Effector CD4-positive, alpha-beta T cell (primary cell): ENCODE measurements at regions not wholly inside any gene's neighbourhood (a gene's known extent, or its start where the extent isn't known, plus 50 kb on each side); places are given as distances from the start of the nearest gene placed in this dataset.
"Not testable (repeated sequence)": the region's sequence is repeated elsewhere in the genome, so short reads cannot be mapped to it uniquely, and the experiment has no call there.

Experiments
- DNase-seq: peaks from one replicate; pipeline ENCODE4 v3.0.0-alpha.2; 2020

DNA sequence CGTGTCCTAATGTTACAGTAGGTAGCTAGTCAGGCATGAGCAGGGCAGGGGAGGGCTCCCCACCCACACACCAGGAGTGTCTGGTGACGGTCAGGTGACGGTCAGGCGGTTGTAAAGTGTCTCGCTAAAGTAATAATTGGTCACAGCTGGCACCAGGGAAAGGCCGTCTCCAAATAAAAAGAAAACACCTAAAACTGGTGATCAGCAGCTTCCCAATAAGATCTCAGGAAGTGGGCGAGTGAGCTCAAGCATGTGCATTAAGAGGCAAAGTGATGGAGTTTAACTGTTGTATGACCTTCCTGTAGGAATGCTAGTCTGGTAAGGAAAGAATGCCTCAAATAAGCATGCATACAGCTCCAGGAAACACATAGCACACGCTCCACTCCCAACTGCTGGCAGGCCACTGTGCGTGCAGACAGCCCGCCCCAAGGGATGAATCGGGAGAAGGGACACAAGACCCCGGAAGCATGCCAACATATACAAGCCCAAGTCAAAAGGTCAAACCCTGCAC lies 177.1 kb downstream of the RNF144A start:
- no peak for DNase-seq

DNA sequence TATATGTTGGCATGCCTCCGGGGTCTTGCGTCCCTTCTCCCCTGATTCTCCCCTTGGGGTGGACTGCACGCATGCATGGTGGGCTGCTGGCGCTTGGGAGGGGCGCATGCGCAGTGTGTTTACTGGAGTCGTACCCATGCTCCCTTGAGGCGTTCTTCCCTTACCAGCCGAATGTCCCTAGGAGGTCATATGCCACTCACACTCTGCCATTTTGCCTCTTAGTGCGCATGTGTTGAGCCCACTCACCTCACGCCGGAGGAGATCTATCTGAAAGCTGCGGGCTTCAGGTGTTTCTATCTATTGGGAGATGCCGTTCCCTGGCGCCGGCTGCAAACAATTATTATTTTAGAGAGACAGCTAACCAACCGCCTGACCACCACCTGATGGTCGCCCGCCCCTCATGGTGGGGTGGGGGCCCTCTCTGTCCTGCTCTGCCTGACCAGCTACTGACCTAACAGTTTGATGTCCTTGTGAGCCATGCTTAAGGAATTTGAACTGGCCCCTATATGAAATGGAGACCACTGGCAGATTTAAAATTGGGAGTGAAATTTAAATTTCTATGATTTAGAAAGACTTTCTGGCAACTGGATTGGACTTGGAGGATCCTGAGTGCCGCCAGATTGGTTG lies 179.6 kb downstream of the RNF144A start:
- DNase-seq, result no peak

DNA sequence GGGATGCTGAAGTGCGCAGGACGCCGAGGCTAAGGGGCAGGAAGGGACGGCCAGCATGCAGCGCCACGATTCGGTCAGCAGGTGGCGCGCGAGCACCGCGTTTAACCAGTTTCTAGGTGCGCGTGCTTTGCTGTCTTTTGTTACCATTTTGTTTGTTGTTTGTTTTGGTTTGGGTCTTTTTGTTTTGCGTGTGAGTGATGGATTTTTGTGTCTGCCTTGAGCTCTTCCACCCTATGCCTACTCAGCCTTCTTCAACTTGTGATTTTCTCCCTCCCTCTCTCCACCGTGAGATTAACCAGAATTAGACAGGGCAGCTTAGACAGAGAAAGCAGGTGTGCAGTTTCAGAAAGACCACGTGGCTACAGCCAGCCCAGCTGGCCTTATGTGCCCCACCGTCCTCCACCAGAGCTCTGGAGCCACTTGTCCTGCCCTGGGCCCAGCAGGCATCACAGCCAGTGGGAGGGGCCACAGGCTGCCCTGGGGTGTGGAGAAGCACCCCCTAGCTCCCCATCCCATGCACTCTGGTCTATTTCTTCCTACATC lies 180.2 kb downstream of the RNF144A start:
- peak; percentile 62 for DNase-seq

- DNase-seq, result no peak
These were observed 181.6 kb downstream of the RNF144A start for GRCh38 chr2:7098816-7099215.

DNA sequence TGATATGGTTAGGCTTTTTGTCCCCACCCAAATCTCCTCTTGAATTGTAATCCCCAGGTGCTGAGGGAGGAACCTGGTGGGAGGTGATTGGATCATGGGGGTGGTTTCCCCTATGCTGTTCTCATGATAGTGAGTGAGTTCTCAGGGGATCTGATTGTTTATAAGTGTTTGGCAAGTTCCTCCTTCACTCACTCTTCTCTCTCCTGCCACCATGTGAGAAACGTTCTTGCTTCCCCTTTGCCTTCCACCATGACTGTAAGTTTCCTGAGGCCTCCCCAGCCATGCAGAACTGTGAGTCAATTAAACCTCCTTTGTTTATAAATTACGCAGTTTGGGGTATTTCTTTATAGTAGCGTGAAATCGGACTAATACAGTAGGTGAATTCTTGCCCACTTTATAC lies 182.5 kb downstream of the RNF144A start:
- DNase-seq, result not testable (repeated sequence)

DNA sequence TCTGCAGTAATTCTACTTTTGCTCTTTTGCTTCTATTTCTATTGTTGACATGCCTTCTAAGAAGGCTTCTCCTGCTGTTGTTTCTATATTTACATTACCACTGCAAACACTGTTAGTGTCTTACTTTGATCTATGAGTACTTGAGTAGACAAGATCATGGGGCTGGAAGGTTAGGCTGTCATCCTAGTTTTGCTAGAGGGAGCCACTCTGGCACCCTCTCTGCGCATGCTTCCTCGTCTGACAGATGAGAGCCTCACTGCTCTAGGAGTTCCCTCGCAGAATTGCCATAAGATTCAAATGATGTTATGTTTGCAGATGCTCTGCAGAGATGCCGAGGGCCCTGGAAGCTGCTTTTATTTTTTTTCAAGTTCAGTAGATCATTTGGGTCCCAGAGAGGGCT lies 185.6 kb downstream of the RNF144A start:
- no peak for DNase-seq

DNA sequence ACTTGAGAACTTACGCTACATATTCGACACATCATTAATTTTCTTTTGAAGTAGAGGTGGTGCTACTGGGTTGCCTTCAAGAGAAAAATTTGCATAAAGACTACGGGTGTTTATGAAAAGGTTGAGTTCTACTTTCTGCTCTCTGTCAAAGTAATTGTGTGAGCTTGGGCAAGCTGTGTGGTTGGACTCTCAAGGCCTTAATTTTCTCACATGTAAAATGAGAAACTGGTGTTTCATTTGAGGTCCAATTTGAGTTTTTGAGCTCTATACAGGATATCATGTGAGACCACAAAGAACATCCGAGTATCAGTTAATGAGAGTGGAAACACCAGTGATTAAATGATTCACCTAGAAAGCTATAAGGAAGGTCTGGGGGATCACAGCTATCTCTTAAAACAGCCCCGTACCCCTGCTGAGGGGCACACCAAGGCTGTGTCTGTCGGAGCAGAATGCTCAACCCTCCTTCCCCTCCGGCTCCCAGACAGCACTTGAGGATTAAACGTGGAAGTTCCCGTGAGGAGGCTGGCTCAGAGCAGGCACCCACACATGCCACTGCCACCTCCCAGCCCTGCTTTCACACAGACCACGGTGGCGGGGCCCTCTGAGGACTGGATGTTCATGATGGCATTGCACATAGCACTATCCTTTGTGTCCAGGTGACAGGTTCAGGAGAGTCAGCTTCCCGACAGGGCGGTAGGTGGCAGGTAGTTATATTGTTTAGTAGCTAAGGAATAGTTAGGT lies 191.8 kb downstream of the RNF144A start:
- no peak for DNase-seq

DNA sequence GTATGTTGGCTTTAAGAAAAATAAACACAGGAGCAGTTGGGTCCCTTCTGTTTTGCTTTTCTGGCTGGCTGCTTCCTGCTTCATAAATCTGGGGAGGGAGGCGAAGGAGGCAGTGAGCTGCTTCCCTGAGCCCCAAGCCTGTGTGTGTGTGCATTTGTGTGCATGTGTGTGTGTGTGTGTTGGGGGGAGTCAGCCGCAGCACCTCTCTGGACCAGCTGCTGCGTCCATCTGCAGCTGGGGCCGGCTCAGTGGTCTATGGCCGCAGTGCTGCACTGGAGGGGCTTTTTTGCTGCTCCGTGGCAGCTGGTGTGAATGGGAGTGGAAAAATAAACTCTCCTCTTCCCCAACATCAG lies 192.3 kb downstream of the RNF144A start:
- DNase-seq, result no peak

DNA sequence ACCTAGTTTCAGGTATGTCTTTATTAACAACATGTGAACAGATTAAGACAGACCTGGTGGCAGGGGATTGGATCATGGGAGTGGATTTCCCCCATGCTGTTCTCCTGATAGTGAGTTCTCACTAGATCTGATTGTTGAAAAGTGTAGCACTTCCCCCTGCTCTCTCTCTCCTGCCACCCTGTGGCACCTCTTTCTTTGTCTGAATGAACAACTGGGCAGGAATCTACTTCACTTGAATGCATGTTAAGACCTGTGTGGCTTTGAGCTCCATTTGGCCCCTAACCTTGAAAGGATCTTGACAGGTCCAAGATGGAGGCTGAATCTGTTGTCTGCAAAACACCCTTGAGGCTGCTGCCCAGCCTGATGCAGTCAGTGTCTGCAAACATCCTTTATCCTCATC lies 194.4 kb downstream of the RNF144A start:
- DNase-seq, result no peak

DNA sequence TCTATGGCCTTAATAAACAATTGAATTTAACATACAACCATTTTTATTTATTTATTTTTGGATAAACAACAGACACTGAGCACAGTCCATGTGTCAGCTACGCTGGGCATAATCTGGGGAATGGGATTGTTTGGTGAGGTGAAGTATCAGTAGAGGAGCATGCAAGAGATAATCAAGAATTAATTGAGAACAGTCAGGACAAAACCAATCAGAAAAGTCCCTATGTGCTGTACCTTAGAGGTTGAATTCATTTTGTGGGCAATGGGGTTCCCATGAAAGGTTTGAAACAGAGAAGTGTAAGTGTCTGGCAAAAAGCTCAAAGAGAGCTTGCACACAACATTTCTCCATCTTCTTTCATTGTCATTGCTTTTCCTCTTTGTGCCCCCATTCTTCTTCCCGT lies 198.2 kb downstream of the RNF144A start:
- no peak for DNase-seq

- no peak for DNase-seq
These were observed 198.7 kb downstream of the RNF144A start for GRCh38 chr2:7115906-7116305.

GRCh38 chr2:7116511-7116910 lies 199.3 kb downstream of the RNF144A start:
- no peak for DNase-seq

DNA sequence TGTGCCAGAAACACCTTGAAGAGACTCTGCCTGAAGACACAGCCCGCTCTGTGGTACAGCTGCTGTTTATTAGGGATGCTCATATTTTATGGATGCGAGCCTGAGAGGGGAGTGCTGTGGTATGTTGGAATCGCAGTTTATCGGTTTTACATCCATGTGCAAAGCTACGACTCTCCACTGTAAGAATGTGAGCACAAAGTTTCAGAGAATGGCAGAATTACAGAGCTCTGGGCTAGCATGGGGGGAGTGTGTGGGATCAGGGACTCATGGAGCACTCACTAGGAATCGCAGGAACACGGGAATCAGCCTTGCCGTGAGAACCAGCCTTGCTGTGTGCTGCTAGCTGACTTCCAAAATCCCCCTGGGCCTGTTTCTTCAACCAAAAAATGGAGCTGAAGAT lies 199.9 kb downstream of the RNF144A start:
- no peak for DNase-seq

DNA sequence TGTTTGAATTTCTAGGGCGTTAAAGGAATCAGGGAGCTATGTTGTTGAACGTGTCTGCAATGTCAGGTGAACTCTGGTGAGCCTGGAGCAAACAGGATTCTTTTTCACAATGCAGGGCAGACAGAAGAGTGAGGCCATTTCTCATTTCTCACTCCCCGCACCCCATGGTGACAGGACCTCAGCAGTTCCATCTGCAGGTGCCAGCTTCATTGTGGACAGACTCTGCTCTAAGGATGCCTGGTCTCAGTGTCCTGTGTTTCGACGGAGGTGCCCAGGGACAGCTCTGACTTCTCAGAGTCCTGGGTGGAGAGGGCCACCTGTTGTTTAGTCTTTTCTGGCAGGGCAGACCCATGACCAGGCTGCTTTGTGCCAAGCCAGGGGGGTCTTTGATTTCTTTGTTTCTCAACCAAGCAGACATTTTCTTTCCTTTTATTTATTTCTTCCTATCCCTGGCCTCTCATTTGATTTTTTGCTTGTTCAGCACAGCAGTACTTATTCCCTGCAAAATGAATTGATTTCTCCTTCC lies 201.5 kb downstream of the RNF144A start:
- DNase-seq, result no peak

DNA sequence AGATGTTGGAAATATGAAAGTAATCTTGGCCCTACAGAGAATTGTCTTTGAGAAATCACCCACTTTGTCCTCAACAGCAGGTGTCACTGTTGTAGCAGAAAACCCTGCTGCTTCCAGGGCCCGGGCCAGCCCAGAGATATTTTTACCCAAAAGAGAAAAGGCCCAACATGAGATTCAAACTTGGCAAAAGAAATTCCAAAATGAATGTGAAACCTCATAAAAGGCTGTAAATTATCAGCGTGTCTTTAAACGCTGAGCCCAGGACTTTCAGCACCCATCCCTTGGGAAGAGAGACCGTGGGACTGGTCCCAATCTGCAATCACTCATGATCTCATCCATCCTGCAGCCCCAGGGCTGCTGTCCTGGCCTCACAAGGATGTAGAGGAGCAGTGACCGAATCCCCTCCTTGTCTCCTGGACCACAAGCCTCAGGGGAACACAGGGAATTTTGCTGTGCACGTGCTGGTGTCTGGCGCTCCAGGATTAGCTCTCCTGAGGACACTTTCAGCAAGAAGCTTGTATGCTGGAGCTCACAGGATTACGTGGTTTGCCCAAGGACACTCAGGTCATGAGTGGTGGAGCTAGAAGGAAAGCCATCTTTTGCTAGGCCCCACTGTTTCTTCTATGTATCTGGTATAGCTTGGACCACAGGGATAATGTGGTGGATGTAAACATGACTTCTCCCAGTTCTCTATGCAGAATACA lies 202.1 kb downstream of the RNF144A start:
- DNase-seq, result no peak

- DNase-seq, result no peak
These were observed 204.6 kb downstream of the RNF144A start for GRCh38 chr2:7121851-7122250.

DNA sequence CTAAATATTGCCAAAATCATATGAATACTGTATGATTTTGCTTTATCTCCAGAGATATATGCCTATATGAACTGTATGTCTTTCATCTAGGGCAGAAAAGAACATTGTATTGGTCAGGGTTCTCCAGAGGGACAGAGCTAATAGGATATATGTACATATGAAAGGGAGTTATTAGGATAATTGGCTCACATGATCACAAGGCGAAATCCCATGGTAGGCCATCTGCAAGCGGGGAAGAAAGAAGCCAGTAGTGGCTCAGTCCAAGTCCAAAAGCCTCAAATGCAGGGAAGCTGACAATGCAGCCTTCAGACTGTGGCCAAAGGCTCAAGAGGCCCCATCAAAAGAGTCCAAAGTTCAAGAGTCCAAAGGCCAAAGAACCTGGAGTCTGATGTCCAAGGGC lies 209.9 kb downstream of the RNF144A start:
- DNase-seq, result no peak

GRCh38 chr2:7127687-7128086 lies 210.5 kb downstream of the RNF144A start:
- no peak for DNase-seq

GRCh38 chr2:7131261-7131660 lies 214.0 kb downstream of the RNF144A start:
- no peak for DNase-seq

GRCh38 chr2:7132753-7133152 lies 215.5 kb downstream of the RNF144A start:
- no peak for DNase-seq

- no peak for DNase-seq
These were observed 216.3 kb downstream of the RNF144A start for GRCh38 chr2:7133521-7133920.

- no peak for DNase-seq
These were observed 223.1 kb downstream of the RNF144A start for GRCh38 chr2:7140306-7140705.

- DNase-seq, result no peak
These were observed 228.5 kb downstream of the RNF144A start for GRCh38 chr2:7145707-7146106.
